A549 (cell line): ENCODE measurements at regions not wholly inside any gene's neighbourhood (a gene's known extent, or its start where the extent isn't known, plus 50 kb on each side); places are given as distances from the start of the nearest gene placed in this dataset.

Experiments
- ATAC-seq, 2 experiments: fragments of 200-7000 bp in 1 of 2; fragments of >200 bp in 1 of 2; cut with Nextera tagmentation in 1 of 2; cut with Tn5 transposase in 1 of 2; 3 replicates each; pipeline versions ENCODE4 v1.8.0 to v1.9.1; 2018 to 2020; ENCODE audit warnings: mild to moderate bottlenecking in 1 of 2, moderate library complexity in 1 of 2
- CTCF ChIA-PET: fragments of 300-600 bp; sonication (Branson Sonifier 250); formaldehyde crosslinking; extraction: SDS; loops from one replicate; lab custom pipeline; 2021; ENCODE audit warnings: antibody characterized with exemption, inconsistent platforms; lab: Yijun Ruan, JAX
- POLR2A ChIA-PET: fragments of 350-600 bp; formaldehyde crosslinking; extraction: SDS; loops from one replicate; lab custom pipeline; 2021; ENCODE audit warnings: antibody characterized with exemption, inconsistent platforms; lab: Yijun Ruan, JAX
- DNase-seq, 2 experiments: peaks; one replicate each; pipeline versions ENCODE4 v3.0.0 to v3.0.0-alpha.2; 2011 to 2016; ENCODE audit warnings: low read depth in 1 of 2, low spot score in 1 of 2
- FAIRE-seq: peaks from 2 replicates; lab custom pipeline; 2011; peaks lifted over from hg19 to GRCh38; lab: Jason Lieb, UNC
- H3K27ac ChIP-seq, 2 experiments: fragments of >200 bp; sonication (Bioruptor Twin); formaldehyde crosslinking; 3 replicates each; pipeline ENCODE4 v1.5.1; 2016 to 2017
- H3K4me1 ChIP-seq: fragments of >200 bp; sonication (Bioruptor Twin); formaldehyde crosslinking; 3 replicates; pipeline ENCODE4 v1.6.1; 2016
- H3K4me2 ChIP-seq: fragments of >200 bp; sonication (Bioruptor Twin); formaldehyde crosslinking; 3 replicates; pipeline ENCODE4 v1.6.1; 2016
- H3K4me3 ChIP-seq: fragments of >200 bp; sonication (Bioruptor Twin); formaldehyde crosslinking; 3 replicates; pipeline ENCODE4 v1.5.1; 2016
- H3K9me3 ChIP-seq: fragments of >200 bp; sonication (Bioruptor Twin); formaldehyde crosslinking; 3 replicates; pipeline ENCODE4 v1.6.1; 2016
- BCL3 ChIP-seq: fragments of >200 bp; sonication (Bioruptor Twin); formaldehyde crosslinking; IDR thresholded peaks from 3 replicates; pipeline ENCODE4 v1.6.1; 2016
- CEBPB ChIP-seq, 2 experiments: fragments of >200 bp in 1 of 2; sonication (Bioruptor Twin) in 1 of 2; formaldehyde crosslinking in 1 of 2; IDR thresholded peaks; 2 replicates each; pipeline ENCODE4 v1.6.1; 2012 to 2016
- CHD4 ChIP-seq: fragments of 200-600 bp; sonication (generic); IDR thresholded peaks from 2 replicates; pipeline ENCODE4 v1.6.1; 2016; ENCODE audit warnings: antibody characterized with exemption, mild to moderate bottlenecking, borderline replicate concordance
- CTCF ChIP-seq: fragments of >200 bp; sonication (Bioruptor Twin); formaldehyde crosslinking; IDR thresholded peaks from 3 replicates; pipeline ENCODE4 v1.5.1; 2016
- E2F6 ChIP-seq: IDR thresholded peaks from 2 replicates; pipeline ENCODE4 v1.6.1; 2012; ENCODE audit warnings: low read depth, borderline replicate concordance
- ELK1 ChIP-seq: fragments of 150-350 bp; IDR thresholded peaks from 2 replicates; pipeline ENCODE4 v1.6.1; 2014; ENCODE audit warnings: low read depth, mild to moderate bottlenecking, low read length
- EP300 ChIP-seq, 2 experiments: fragments of >200 bp; sonication (Bioruptor Twin); formaldehyde crosslinking; IDR thresholded peaks; 2 replicates in 1 of 2; 3 replicates in 1 of 2; pipeline ENCODE4 v1.6.1; 2016 to 2017
- ESRRA ChIP-seq: fragments of 150-350 bp; IDR thresholded peaks from 2 replicates; pipeline ENCODE4 v1.6.1; 2014; ENCODE audit warnings: mild to moderate bottlenecking, low read length, borderline replicate concordance
- FOSB ChIP-seq: fragments of 250-450 bp; sonication (Bioruptor Pico); IDR thresholded peaks from 2 replicates; pipeline ENCODE4 v1.5.0; 2020; ENCODE audit warnings: mild to moderate bottlenecking, moderate library complexity
- GATA3 ChIP-seq: IDR thresholded peaks from 2 replicates; pipeline ENCODE4 v1.6.1; 2012; ENCODE audit warnings: borderline replicate concordance
- HDAC2 ChIP-seq: fragments of 200-600 bp; sonication (generic); IDR thresholded peaks from 2 replicates; pipeline ENCODE4 v1.6.1; 2016
- MAFK ChIP-seq: fragments of 450-650 bp; IDR thresholded peaks from 2 replicates; pipeline ENCODE4 v1.6.1; 2014; ENCODE audit not compliant: partially characterized antibody
- MYC ChIP-seq: IDR thresholded peaks from 2 replicates; pipeline ENCODE4 v1.6.1; 2012; ENCODE audit warnings: mild to moderate bottlenecking, inconsistent platforms, low read length, improper control_type of control experiment, borderline replicate concordance
- NFE2L2 ChIP-seq: fragments of 150-350 bp; conservative IDR thresholded peaks from 2 replicates; pipeline ENCODE4 v1.6.1; 2014; ENCODE audit warnings: low read length
- NPAS2 ChIP-seq: fragments of 250-450 bp; sonication (Bioruptor Pico); IDR thresholded peaks from 2 replicates; pipeline ENCODE4 v1.8.0; 2022; ENCODE audit warnings: mild to moderate bottlenecking, moderate library complexity, borderline replicate concordance
- RAD21 ChIP-seq, 2 experiments: fragments of >200 bp in 1 of 2; sonication (Bioruptor Twin) in 1 of 2; formaldehyde crosslinking in 1 of 2; IDR thresholded peaks in 1 of 2; conservative IDR thresholded peaks in 1 of 2; 2 replicates in 1 of 2; 3 replicates in 1 of 2; pipeline ENCODE4 v1.6.1; 2012 to 2018; ENCODE audit warnings: inconsistent platforms in 1 of 2
- RCOR1 ChIP-seq: fragments of 150-350 bp; IDR thresholded peaks from 2 replicates; pipeline ENCODE4 v1.6.1; 2014; ENCODE audit warnings: antibody characterized with exemption, low read length, low read depth
- RNF2 ChIP-seq: fragments of 200-600 bp; sonication (generic); IDR thresholded peaks from 2 replicates; pipeline ENCODE4 v1.6.1; 2016; ENCODE audit warnings: low read depth, mild to moderate bottlenecking, antibody characterized with exemption, moderate library complexity, borderline replicate concordance
- ZFP36 ChIP-seq: fragments of 450-650 bp; IDR thresholded peaks from 2 replicates; pipeline ENCODE4 v1.6.1; 2014; ENCODE audit warnings: borderline replicate concordance; ENCODE audit not compliant: partially characterized antibody
- ZNF302 ChIP-seq: fragments of 250-450 bp; sonication (Bioruptor Pico); IDR thresholded peaks from 2 replicates; pipeline ENCODE4 v1.9.0; 2021; ENCODE audit warnings: inconsistent platforms, mild to moderate bottlenecking, moderate library complexity
- ZSCAN20 ChIP-seq: fragments of 250-450 bp; sonication (Bioruptor Pico); IDR thresholded peaks from 2 replicates; pipeline ENCODE4 v1.8.0; 2022; ENCODE audit warnings: mild to moderate bottlenecking, moderate library complexity
- WGBS: methylation state at CpG from one replicate; pipeline ENCODE4 v1.1.6; 2017; ENCODE audit errors: missing lambda C conversion rate; 5-methylcytosine and 5-hydroxymethylcytosine counted together

GRCh38 chr6:130676773-130677144 lies 150.4 kb upstream of the SMLR1 start:
- DNase-seq (no peak), ATAC-seq (no peak), FAIRE-seq (no peak)
- TF ChIP-seq ESRRA (no peak), GATA3 (no peak), CHD4 (no peak), HDAC2 (no peak), FOSB (CRISPR knock-in tag) (no peak), ZNF302 (no peak), ZSCAN20 (no peak), CTCF (no peak), ELK1 (no peak), RNF2 (no peak), ZFP36 (no peak), RCOR1 (no peak), NPAS2 (CRISPR knock-in tag) (no peak)
- CTCF ChIA-PET, result interaction anchor here (0.6 kb wide), 1 partner anchor 638 kb away, joined by 3 read pairs; no protein-coding TSS in a partner anchor
- H3K4me2 ChIP-seq, result no peak overlapping the region
- POLR2A ChIA-PET, result no interaction called here
- WGBS, result 0% methylated on average over 1 of the region's 1 CpG
- no peaks in the 10 kb centered on the region for H3K4me1 ChIP-seq
- H3K4me3 ChIP-seq, result no peak overlapping the region
- H3K27ac ChIP-seq, result no peak overlapping the region
- no peaks in the 10 kb centered on the region for H3K9me3 ChIP-seq

- no peak overlapping the region for H3K27ac ChIP-seq
- no peaks in the 10 kb centered on the region for H3K9me3 ChIP-seq
- TF ChIP-seq CEBPB (IDR thresholded peaks at IDR 0.05) (no peak), NFE2L2 (no peak), BCL3 (no peak), E2F6 (no peak), RAD21 (conservative IDR thresholded peaks at IDR 0.05 in 1 of 2, IDR thresholded peaks at IDR 0.05 in 1 of 2) (no peak), NPAS2 (CRISPR knock-in tag) (no peak), RNF2 (no peak), MYC (no peak), CHD4 (no peak), MAFK (no peak), ELK1 (no peak), EP300 (IDR thresholded peaks at IDR 0.05) (no peak)
- CTCF ChIA-PET, result interaction anchor here (0.6 kb wide), 1 partner anchor 639 kb away, joined by 3 read pairs; no protein-coding TSS in a partner anchor
- no peak overlapping the region for H3K4me2 ChIP-seq
- no peak for ATAC-seq
- no peaks in the 10 kb centered on the region for H3K4me1 ChIP-seq
- POLR2A ChIA-PET, result no interaction called here
- no peak for DNase-seq
- no peak for FAIRE-seq
- H3K4me3 ChIP-seq, result no peak overlapping the region
These were observed 149.9 kb upstream of the SMLR1 start for GRCh38 chr6:130677312-130677711.
